Cardiac muscle cell (in vitro differentiated cells and primary cell): ENCODE measurements at regions not wholly inside any gene's neighbourhood (a gene's known extent, or its start where the extent isn't known, plus 50 kb on each side); places are given as distances from the start of the nearest gene placed in this dataset.
"Not testable (repeated sequence)": the region's sequence is repeated elsewhere in the genome, so short reads cannot be mapped to it uniquely, and the experiment has no call there.

Experiments used
- DNase-seq, 2 donors: peaks; one replicate each; pipeline versions ENCODE4 v3.0.0 to v3.0.0-alpha.2; 2010 to 2017; ENCODE audit warnings: low read depth in 1 of 2, low spot score in 1 of 2
- H3K27ac ChIP-seq: fragments of 200-600 bp; sonication (generic); 2 replicates; pipeline ENCODE4 v1.5.1; 2016
- H3K27me3 ChIP-seq: fragments of 200-600 bp; sonication (generic); 2 replicates; pipeline ENCODE4 v1.6.0; 2016; ENCODE audit warnings: control low read depth
- H3K36me3 ChIP-seq: fragments of 200-600 bp; sonication (generic); 2 replicates; pipeline ENCODE4 v1.5.1; 2016; ENCODE audit warnings: control low read depth
- H3K4me1 ChIP-seq: fragments of 200-600 bp; sonication (generic); 2 replicates; pipeline ENCODE4 v1.8.1; 2017; ENCODE audit warnings: low read depth, mild to moderate bottlenecking, mixed run types
- H3K4me3 ChIP-seq: fragments of 200-600 bp; sonication (generic); 2 replicates; pipeline ENCODE4 v1.5.1; 2016; ENCODE audit warnings: mild to moderate bottlenecking
- H3K9me3 ChIP-seq: fragments of 200-600 bp; sonication (generic); 2 replicates; pipeline ENCODE4 v1.5.1; 2017; ENCODE audit warnings: low read depth, mild to moderate bottlenecking, control low read depth
- TF ChIP-seq, protein P1 (sequence below): IDR thresholded peaks from 2 replicates; pipeline ENCODE4 v1.5.1; 2012; ENCODE audit warnings: low read depth, mild to moderate bottlenecking, low read length

DNA sequence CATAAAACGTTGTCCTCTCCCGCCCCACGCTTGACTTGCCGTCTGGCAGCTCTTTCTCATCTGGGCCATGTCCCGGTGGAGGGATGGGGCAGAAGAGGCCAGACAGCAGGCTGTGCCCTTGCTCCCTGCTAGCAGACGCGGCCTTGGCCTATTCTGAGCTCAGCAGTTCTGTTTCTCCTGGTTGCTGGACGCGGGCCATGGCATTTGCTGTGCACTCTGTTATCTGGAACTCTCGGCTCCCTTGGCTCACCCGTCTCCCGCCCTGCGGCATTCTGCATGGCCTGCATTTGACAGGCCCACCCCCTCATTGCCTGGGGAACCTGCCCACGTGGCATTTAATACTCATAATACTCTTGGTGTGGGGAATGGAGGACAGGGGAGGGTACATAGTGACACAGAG lies 146.3 kb downstream of the BCL2L11 start:
- H3K4me1 ChIP-seq, H3K4me3 ChIP-seq, H3K9me3 ChIP-seq, H3K27ac ChIP-seq, H3K36me3 ChIP-seq, H3K27me3 ChIP-seq: not testable (repeated sequence)
- peak in 1 of 2 donors; percentile 91 for DNase-seq
- TF ChIP-seq, protein P1, sequence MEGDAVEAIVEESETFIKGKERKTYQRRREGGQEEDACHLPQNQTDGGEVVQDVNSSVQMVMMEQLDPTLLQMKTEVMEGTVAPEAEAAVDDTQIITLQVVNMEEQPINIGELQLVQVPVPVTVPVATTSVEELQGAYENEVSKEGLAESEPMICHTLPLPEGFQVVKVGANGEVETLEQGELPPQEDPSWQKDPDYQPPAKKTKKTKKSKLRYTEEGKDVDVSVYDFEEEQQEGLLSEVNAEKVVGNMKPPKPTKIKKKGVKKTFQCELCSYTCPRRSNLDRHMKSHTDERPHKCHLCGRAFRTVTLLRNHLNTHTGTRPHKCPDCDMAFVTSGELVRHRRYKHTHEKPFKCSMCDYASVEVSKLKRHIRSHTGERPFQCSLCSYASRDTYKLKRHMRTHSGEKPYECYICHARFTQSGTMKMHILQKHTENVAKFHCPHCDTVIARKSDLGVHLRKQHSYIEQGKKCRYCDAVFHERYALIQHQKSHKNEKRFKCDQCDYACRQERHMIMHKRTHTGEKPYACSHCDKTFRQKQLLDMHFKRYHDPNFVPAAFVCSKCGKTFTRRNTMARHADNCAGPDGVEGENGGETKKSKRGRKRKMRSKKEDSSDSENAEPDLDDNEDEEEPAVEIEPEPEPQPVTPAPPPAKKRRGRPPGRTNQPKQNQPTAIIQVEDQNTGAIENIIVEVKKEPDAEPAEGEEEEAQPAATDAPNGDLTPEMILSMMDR, result peak; percentile 20

DNA sequence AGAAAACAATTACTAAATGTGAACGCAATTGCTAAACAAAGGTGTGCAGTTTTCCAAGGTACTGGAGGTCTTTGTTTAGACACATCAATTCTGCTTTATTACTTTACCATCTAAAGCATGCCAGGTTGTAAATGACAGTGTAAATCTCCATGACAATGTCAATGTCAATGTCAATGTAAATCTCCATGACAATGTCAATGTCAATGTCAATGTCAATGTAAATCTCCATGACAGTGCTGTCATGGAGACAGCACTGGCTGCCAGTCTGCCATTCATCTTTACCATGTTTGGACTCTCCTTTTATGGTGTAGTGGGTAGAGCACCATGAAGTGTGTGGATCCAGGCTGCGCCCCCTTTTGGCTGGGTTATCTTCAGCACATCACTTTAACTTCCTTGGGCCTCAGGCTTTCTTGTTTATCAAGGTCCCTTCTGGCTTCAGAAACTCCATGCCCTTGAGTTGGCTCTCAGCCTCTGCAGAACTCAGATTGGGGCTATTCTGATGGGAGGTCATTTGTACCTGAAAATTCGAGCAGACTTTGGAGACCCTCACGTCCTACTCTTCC lies 149.1 kb downstream of the BCL2L11 start:
- H3K4me1 ChIP-seq, H3K27me3 ChIP-seq, DNase-seq, H3K4me3 ChIP-seq, H3K27ac ChIP-seq, H3K9me3 ChIP-seq, H3K36me3 ChIP-seq: not testable (repeated sequence)

DNA sequence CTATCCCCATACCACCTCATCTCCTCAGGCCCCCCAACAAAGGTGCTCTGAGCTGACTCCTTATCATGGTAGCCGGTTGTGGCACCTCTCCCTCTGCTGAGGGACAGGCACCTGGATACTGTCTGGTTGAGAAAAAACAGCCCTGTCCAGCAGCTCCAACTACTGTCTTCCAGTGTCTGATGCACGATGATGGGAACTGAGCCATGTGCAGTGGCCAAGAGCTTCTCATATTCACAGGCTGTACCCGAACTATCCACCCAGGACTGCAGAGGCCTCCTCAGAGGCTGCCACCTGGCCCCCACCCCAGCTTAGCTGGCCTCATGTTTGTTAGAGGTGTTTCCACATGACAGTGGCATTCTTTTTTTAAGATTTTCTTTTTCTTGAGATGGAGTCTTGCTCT lies 149.9 kb downstream of the BCL2L11 start:
- H3K27me3 ChIP-seq, H3K36me3 ChIP-seq, H3K9me3 ChIP-seq, H3K4me3 ChIP-seq, H3K4me1 ChIP-seq, H3K27ac ChIP-seq, DNase-seq: not testable (repeated sequence)

DNA sequence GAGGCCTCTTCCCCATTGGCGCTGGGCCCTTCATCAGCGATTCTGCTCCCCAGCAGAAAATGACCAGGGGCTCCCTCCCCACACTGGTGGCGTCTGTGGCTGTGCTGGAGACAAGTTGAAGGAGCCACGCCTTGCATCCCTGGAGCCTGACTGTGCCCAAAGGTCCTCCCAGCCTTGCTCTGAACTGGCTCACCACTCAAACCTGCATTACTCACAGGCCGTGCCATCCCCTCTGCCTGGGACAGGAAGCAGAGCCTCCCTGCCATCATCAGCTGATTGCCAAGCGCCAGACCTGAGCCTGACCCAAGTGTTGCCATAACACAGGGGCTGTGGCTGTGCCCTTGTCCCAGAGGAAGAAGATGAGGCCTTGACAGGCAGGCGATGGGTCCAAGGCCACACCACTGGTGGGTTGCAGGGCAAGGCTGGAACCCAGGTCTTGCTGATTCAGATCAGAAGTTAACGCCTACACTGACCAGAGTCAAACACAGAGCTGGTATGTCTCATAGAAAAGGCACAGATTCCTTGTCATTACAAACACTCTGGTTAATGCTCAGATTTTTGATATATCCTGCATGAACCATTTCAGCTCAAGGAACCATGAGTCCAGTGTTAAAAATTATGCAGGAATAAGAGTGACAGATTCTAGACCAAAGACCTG lies 151.1 kb downstream of the BCL2L11 start:
- not testable (repeated sequence) for H3K9me3 ChIP-seq, H3K27ac ChIP-seq, H3K4me1 ChIP-seq, DNase-seq, H3K36me3 ChIP-seq, H3K4me3 ChIP-seq, H3K27me3 ChIP-seq

DNA sequence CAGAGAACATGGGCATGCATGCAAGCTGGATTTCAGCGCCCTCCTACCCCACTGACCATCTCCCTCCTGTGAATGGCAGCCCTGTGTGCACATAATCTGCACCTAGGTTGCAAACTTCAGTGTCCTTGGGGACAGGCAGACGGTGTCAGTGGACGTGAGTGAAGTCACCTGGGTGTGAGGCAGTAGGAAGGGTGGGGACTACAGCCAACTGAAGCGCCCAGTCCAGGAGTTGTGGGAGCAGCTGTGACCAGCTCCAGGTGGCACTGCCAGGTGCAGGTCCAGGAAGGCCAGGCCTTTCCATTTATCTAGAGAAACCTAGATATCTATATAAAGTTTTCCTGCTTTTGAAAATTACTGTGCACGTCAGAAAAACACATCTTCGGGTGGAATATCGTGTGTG lies 152.3 kb downstream of the BCL2L11 start:
- DNase-seq, H3K4me3 ChIP-seq, H3K36me3 ChIP-seq, H3K27me3 ChIP-seq, H3K4me1 ChIP-seq, H3K27ac ChIP-seq, H3K9me3 ChIP-seq: not testable (repeated sequence)

DNA sequence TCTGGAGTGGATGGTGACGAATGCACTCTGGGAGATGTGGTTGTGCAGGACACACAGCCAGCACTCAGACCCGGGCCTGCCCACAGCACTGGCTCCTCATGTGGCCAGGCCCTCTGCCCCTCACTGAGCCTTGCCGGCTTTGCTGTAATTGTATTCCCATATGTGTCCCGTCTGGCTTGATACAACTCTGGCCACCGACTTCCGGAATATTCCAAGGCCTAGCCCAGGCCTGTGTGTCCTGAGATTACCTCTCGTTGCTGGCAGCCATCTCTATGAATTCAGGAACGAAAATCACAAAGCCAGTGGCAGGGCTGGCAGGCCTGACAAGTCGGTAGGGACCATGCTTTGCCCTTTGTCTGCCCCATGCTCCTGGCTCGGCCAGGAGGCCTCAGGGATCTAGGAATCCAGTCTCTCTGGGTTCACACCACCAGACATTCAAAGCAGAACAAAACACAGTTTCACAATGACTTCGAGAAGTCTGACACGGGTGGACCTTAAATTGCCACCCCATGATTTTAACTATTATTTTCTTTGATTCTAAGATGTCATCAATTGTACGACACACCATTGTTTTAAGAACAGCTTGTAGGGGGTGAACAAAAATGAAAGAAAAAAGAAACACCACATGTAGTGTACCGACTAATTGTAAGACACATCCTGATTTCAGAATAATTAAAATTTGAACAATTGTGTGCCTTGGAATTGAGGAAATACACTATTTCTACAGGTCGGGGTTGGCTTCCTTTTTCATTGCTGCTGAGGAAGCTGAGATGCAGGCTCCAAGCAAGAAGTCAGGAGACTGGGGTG lies 154.5 kb downstream of the BCL2L11 start:
- not testable (repeated sequence) for H3K27ac ChIP-seq, H3K4me1 ChIP-seq, H3K36me3 ChIP-seq, H3K4me3 ChIP-seq, H3K27me3 ChIP-seq, H3K9me3 ChIP-seq, DNase-seq

DNA sequence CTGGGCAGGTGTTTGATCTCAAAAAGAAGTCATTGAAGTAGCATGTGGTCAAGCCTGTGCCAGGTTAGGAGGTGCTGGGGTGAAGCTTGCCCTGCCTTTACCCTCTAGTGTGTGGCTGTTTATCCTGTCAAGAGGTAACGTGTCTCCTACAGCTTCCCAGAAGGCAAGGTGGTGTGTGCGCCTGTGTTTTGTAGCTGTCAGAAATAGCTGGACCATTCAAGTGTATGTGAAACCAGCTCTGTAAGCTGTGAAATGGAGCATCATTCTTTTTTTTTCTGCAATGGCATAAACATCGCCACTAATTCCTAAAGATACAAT lies 155.1 kb downstream of the BCL2L11 start:
- H3K27ac ChIP-seq, H3K4me3 ChIP-seq, H3K36me3 ChIP-seq, H3K4me1 ChIP-seq, H3K27me3 ChIP-seq, H3K9me3 ChIP-seq, DNase-seq: not testable (repeated sequence)

DNA sequence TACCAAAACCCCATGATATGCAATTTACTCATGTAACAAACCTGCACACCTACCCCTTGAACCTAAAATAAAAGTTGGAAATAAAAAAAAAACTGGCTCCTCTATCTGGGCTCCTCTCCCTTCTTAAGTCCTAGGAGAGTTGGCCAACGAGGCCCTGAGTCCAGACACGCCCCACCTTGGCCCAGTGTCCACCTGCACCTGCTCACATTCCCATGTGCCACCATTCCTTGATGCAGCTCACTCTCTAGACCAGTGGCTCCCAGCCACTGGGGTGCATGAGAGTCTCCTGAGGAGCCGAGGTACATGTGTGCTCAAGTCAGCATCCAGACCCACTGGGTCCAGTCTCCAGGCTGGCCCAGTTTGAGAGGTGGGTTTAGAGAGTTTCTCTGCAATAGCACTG lies 157.4 kb downstream of the BCL2L11 start:
- not testable (repeated sequence) for H3K4me3 ChIP-seq, H3K9me3 ChIP-seq, H3K4me1 ChIP-seq, H3K36me3 ChIP-seq, DNase-seq, H3K27me3 ChIP-seq, H3K27ac ChIP-seq

DNA sequence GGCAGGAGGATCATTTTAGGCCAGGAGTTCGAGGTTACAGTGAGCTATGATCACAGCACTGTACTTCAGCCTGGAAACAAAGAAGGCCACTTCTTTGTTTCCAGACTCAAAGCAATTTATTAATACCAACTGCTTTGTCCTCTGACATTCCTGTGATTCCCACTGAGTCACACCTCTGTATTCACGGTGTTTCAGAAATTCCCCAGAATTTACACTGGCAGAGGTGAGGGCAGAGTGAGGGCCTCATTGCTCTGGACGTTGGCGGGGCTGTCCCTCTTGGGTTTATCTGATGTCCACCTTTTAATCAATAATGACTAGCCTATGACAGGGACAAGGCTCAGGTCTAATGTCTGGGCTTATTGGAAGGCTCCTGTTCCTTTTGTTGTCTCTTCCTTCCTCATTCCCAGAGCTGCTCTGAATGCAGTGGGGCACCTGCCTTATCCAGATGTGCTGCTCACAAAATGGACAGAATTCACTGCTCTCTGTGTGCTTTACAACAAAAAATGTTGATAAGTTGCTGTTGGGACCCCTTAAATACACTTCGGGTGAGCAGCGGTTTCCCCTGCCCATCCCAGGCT lies 160.1 kb downstream of the BCL2L11 start:
- H3K4me1 ChIP-seq, H3K36me3 ChIP-seq, H3K4me3 ChIP-seq, H3K27me3 ChIP-seq, H3K27ac ChIP-seq, DNase-seq, H3K9me3 ChIP-seq: not testable (repeated sequence)

DNA sequence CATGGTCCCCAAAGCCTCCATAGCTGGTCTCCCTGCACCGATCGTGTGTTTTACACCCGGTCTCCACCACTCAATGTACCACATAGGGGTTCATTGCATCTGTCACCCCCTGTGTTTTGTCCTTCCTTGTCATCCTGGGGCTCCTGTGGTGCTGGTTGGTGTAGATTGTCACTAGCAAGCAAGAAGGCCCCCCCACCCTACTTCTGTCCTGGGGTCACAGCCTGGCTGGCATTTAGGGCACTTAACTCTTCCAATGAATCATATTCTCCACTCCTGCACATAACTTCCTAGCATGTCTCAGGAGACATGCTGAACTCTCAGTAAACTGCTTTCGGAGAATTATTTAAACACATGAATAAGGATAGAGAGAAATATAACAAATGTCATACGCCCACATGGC lies 161.4 kb downstream of the BCL2L11 start:
- not testable (repeated sequence) for H3K27me3 ChIP-seq, H3K36me3 ChIP-seq, H3K4me3 ChIP-seq, H3K27ac ChIP-seq, H3K4me1 ChIP-seq, H3K9me3 ChIP-seq, DNase-seq

DNA sequence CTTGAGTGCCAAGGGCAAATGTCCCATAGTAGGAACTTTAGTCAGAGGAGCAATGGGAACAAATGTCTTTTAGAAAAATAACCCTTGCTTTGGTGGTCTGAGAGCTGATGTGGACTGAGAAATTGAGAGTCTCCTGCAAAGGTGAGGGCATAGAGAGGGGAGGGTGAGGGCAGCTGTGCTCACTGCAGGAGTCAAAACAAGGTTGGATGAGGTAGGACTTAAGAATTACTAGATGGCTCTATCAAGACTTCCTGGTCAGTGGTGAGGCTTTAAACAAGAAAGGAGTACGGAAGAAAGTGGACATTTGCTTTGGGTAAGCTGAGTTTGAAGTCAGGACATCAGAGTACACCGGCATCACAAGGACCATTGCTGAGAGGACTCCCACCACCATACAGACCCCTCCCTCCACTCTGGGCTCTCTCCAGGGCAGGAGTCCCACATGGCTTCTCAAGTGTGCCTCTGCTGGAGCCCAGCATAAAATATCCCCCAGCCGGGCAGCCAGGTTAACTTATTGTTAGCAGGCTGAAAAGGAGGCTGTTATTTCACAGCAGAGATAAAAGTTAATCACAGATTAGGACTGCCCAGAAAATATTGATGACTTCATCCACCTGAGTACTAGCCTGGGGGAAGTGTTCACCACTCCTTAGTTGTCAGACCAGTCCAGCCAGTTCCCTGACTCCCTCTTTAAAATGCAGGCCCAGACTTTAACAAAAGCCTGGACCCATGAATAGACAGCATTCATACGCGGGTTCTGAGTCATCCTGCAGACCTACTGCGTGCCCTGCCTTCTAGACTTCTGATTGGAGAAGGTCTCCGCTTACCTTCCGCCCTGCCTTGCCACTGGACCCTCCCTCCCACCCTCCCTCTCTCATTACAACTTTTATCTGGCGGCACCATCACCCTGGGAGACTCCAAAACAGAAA lies 167.2 kb downstream of the BCL2L11 start:
- DNase-seq, H3K4me3 ChIP-seq, H3K9me3 ChIP-seq, H3K36me3 ChIP-seq, H3K4me1 ChIP-seq, H3K27ac ChIP-seq, H3K27me3 ChIP-seq: not testable (repeated sequence)

DNA sequence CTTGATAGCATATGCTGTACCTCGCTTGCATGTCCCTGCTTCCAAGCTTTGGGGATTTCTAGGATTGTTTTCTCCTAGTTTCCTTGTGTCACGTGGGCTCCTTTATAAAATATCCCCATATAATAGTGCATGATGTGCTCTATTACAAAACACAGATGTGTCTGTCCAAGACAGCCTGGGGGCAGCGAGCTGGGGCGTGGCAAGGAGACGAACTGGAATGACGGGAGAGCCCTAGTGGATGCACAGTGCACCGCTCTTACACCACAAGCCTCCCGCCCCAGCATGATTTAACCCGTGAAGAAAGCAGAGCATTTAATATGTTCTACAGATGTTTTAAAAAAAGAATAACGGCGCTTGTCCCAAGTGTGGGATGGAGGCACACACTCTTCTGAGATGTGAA lies 169.7 kb downstream of the BCL2L11 start:
- not testable (repeated sequence) for H3K27ac ChIP-seq, H3K36me3 ChIP-seq, H3K27me3 ChIP-seq, H3K4me3 ChIP-seq, H3K4me1 ChIP-seq, H3K9me3 ChIP-seq, DNase-seq
